IPS-NIHi11 (cell line): ENCODE measurements at regions not wholly inside any gene's neighbourhood (a gene's known extent, or its start where the extent isn't known, plus 50 kb on each side); places are given as distances from the start of the nearest gene placed in this dataset.
"Not testable (repeated sequence)": the region's sequence is repeated elsewhere in the genome, so short reads cannot be mapped to it uniquely, and the experiment has no call there.

Experiments used
- DNase-seq: peaks from one replicate; pipeline ENCODE4 v3.0.0; 2012; ENCODE audit warnings: mixed read lengths, low spot score

DNA sequence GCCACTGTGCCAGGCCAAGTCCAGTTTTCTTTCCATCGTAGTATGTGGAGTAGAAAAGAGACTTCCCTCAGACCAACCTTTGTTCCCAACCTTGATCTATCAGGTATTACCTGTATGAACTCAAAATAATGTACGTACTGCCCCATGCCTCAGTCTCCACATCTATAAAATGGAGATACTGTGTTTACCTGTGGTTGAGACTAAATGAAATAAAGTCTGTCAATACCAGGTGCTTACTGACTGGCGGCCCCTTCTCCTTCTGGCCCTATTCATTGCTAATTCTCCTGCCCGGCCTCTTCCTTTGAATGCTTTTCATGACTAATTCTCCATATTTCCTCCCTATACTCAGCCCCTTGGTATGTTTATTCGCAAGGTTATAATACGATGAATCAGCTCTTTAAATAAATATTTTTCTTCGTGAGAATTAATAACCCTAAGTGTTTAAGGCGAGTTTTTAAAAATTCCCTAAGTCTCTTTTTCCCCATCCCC is 89.6 kb upstream of the BASP1 start:
- DNase-seq: no peak

DNA sequence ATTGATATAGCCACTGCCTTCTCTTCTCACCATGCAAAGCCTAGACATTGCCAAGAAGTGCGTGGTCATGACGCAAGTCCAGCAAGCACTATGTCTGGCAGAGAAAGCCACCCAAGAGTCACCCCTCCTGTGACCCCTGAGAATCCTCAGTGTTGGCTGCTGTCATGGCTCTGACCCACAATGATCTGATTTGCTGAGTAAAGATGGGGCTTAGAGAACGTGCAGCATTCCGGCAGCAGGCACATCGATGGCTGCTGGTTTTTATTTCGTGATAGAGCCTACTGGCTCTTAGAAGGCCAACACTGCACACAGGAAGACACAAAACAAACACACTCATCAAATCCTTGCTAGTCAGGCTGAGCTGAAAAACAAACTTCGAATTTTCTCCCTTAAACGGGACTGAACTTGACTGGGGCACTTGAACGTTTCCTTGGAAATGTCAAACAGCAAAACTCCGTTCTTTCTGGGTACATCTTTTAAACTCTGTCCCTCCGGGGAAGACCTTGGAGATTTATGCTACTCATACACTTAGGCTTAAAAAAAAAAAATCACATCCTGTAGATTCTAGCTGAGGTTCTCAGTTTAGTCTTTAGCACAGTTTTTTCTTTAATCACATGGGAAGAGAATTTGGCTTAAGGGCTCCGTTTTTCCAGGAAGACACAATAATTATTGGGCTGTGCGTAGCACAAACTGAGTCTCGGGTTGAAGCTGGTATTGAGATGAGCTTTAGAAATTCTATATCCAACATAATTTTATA is 88.2 kb upstream of the BASP1 start:
- no peak for DNase-seq

DNA sequence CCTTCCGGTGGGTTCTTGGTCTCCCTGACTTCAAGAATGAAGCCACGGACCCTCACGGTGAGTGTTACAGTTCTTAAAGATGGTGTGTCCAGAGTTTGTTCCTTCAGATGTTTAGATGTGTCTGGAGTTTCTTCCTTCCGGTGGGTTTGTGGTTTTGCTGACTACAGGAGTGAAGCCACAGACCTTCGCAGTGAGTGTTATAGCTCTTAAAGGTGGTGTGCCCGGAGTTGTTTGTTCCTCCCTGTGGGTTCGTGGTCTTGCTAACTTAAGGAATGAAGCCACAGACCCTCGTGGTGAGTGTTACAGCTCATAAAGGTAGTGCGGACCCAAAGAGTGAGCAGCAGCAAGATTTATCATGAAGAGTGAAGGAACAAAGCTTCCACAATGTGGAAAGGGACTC is 87.1 kb upstream of the BASP1 start:
- DNase-seq: not testable (repeated sequence)

DNA sequence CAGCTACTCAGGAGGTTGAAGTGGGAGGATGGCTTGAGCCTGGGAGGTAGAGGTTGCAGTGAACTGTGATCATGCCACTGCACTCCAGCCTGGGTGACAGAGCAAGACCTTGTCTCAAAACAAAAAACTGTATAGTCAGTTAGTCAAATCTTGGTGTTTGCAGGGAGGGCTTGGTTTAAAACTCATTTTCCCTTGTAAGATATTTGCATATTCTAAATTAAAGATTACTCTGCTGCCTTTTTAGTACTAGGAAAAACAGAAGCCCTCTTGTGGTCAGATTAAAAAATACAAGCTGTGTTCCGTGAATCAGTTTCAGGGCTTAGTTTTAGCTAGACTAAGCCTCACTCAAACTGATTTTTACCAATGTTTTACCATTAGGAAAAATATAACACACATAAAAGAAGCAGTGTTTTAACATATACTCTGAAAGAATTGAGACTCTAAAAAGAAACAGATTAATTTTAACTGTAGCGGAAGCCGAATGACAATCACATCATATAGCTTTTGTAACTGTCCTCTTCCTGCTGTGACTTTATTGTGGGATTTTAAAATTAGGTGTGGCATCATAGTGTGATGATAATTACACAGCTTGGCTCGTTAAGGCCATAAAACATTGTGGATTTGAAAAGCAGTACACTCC is 84.9 kb upstream of the BASP1 start:
- peak; percentile 54 for DNase-seq

DNA sequence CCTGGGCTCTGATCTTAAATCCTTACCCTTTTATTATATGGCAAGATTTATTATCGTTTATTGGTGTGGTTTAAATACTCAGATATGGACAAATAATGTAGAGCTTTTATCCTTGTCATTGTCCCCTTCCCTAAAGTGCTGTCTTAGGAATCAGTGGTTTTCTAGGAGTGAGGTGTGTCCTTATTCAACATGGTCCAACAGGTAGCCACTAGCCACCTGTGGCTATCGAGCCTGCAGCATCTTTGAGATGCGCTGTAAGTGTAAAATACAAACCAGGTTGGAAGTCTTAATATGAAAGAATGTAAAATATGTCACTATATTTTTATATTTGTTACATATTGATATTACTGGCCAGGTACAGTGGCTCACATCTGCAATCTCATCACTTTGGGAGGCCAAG is 82.4 kb upstream of the BASP1 start:
- no peak for DNase-seq

DNA sequence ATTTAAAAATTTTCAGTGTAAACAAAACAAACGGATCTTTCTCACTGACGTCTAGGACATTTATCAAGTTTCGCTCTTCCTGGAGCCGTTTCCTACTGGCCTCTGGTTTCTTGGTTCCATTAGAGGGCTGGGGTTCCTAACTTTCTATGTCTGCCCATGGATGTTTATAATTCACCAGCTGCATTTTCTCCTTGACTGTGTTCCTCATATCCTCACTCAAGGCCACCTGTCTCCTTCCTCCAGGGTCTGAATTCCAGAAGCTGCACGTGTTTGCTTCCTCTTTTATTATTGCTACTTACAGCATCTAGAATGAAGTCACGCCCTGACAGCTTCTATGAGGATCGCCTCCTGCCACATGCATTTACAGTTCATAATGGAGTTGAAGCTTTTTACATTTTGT is 74.1 kb upstream of the BASP1 start:
- no peak for DNase-seq

DNA sequence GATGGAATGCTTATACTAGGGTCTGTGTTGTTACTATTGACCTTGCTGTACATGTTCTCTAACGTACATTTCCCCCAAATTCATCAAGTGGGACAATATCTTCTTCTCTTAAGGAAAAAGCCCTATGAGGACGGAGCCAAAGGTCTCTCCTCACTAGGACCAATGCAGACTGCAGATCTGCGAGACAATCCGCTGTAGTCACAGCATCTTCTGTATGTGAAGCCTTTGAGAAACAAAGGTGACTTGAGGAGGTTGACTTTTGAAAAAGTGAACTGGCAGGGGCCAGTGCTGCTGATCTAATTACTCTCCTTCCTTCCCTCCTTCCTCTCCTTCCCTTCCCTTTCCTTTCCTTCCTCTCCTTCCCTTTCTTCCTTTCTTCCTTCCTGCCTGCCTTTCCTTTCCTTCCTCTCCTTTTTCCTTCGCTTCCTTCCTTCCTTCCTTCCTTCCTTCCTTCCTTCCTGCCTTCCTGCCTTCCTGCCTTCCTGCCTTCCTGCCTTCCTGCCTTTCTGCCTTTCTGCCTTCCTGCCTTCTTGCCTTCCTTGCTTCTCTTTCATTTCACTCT is 71.1 kb upstream of the BASP1 start:
- no peak for DNase-seq

DNA sequence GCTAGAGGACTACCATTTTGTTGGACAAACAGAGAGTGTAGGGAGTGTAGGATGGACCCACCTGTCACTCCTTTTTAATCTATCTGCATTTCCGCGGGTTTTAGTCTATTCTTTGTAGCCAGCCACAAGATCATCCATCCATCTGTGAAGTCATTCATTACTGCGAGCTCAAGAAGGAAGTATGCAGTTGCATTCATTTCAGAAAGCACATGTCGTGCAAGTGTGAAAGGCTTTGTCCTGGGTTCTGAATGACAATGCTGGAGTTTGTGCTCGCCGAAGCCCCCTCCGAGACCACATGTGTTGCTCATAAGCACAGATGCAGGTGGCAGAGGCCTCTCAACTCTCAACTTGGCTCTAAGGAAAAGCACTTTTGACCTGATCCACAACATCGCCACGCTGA is 70.3 kb upstream of the BASP1 start:
- no peak for DNase-seq

DNA sequence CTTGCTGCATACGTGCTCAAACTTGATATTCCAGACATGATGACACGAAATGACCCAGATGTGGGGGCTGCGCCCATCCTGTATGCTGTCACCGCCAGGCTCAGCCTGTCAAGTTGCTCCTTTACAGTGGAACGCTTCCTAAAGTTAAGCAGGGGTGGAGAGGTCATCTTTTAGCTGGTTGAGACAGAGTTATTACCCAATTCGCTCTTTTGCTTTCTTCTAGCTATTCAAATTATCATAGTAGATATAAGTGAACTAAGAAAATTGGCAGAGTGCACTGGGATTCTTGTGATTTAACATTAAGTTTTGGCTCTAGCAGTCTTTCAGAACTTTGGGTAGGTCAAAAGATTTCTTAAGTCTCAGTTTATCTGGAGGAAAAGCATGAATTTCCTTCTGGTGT is 69.8 kb upstream of the BASP1 start:
- DNase-seq: no peak

DNA sequence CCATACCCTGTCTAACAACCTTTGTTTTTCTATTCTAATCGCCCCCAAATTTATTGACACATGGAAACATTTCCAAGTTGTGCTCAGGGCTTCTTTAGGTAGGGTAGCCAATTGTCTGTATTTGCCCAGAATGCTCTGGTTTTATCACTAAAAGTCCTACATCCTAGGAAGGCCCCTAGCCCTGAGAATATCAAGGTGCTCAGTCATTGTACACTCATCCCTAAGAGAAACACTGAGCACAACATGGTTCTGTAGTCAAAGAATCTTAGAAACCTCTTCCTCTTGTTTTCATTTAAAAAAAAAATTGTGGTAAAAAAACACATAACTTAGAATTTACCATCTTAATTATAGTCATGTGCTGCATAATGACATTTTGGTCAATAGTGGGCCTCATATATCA is 69.0 kb upstream of the BASP1 start:
- no peak for DNase-seq

DNA sequence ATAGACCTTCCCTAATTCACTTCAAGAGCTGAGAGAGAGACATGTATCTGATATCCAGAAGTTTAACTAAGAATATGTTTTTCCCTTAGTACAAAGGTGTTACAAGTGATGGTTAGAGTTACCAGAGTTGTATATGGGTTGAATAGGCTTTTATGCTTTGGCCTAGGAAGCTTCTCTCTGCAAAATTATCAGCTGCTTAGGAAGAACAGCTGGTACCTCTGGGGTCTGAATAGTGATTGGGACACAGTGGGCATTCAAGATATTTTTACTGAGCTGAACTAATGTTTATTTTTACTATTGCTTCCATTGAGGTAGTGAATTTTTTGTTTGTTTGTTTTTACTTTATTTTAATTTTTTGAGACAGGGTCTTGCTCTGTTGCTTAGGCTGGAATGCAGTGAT is 67.6 kb upstream of the BASP1 start:
- DNase-seq: no peak

DNA sequence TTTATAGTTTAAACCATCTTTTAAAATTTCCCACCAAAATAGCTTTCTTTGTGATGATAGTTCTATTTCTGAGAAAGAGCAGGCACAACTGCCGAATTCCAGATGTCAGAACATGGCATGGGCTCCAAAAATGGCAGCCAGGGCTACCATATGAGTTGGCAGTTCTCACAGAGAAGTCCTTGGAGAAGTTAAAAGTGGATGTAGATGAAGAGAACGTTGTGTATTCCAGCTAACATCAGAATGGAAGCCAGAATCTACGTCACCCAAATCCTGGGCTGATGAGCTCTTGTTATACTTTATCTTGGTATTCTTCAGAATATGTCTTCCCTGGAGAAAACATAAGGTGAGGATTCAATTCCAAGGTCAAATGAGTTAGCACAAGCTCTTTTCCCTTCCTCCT is 66.9 kb upstream of the BASP1 start:
- DNase-seq: no peak

DNA sequence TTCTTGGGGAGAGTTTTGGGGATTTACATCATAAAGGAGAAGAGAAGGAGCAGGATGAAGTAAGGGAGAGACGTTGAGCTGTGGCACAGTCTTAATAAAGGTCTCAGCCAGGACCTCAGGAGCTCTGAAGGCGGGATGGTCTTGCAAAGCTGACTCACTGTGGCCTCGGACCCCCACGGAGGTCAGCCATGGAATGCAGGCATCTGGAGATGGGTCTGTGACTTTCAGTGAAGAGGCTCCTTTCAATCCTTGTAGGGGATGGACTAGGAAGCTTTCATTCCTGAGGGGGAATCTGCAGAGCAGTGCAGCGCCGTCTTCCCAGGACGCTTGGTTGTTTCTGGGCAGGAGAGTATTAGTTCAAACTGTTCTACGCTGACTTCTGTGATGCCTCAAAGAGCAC is 65.7 kb upstream of the BASP1 start:
- DNase-seq: peak; percentile 50

DNA sequence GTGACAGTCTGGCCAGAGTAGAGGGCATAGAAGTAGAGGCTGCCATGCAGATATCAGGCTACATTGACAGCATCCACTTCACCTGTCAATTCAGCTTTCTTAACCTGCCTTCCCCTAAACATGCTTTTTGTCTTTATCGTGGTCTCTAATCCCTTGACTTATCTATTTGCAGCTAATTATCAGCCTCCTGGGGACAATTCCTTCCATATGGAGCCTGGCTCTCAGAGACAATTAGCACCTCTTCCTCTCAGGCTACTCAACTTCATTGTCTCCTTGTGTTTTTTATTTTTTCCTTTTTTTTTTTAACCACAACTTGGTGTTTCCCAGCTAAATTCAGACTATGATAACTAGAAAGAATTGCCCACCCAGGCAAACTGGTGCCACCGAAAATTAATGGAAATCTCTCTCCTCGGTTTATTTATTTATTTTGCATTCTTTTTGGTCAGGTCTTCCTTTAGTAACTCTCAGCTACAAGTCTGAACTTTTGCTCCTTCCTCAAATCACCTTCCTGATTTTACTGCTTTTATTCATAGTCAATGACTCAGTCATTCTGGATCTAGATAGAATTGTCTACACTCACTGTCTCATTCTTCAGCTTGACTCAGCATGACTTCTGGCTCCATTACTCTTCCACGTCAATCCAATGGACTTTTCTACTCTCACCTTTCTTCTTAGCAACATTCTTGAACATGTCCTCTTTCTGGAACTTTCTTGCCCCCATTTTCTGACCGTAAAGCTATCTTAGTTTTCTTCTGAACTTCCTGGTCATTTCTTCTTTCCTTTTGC is 63.0 kb upstream of the BASP1 start:
- no peak for DNase-seq

DNA sequence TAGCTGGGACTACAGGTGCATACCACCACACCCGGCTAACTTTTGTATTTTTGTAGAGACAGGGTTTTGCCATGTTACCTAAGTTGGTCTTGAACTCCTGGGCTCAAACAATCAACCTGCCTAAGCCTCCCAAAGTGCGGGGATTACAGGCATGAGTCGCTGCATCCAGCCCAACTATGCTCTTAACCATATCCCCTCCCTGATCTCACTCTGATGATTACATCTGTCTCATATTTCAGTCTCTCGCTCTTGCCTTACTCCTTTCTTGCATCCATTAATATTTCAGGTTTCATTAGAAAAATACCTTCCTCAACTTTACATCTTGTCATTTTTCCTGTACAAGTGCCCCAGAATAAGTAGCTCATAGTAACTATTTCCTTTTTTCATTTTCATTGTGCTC is 61.0 kb upstream of the BASP1 start:
- no peak for DNase-seq

DNA sequence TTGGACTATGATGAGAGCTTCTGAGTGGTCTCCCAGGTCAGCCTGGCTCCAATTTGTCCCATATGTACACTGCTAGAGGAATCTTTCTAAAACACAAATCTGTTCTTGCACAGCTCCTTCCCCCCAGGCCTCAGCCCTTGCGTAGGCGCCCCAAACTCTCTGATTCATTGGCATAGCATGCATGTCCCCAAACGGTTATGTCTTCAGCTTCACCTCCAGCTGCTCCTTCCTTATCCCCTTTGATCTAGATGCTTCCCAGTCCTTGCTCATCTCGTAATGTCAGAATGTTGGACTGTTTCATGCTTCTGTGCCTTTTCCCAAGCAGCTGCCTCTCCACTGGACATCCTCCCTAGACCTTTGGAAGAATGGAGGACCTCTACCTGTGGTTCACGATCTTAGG is 60.1 kb upstream of the BASP1 start:
- no peak for DNase-seq

DNA sequence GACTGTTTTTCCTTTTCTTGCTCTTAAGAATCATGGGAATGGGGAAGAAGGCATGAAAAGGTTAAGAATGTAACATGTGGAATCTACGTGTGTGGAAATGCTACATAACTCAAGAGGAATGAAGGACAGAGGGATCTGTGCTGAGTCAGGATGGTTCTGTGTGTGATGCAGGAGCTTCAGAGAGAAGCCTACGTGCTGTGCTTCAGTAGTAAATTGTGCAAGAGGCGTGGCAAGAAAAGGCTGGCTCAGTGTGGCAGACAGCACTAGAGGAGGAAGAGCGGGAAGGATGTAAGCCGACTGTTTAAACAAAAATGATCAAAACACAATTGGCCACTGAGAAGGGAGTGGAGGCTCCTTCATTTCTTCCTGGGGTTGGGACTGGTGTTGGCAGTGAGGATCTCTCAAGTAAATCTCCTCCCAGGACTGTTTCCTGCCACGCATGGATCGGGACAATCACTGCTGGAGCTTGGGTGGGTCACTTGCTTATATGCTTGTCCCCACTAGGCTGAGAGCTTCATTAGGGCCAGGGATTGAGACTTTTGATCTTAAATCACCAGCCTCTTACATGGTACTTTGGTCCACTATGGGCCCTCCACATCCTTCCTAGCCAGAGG is 59.4 kb upstream of the BASP1 start:
- DNase-seq: no peak

DNA sequence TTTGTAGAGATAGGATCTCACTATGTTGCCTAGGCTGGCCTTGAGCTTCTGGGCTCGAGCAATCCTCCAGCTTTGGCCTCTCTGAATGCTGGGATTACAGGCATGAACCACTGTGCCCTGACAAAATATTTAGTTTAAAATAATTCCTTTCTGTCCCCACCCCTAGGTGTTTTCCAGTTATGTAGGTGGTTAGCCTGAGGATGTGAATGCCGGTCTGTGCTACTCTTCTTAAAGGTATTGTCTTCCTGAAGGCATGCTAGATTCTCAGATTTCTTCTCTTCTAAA is 56.7 kb upstream of the BASP1 start:
- DNase-seq: no peak

DNA sequence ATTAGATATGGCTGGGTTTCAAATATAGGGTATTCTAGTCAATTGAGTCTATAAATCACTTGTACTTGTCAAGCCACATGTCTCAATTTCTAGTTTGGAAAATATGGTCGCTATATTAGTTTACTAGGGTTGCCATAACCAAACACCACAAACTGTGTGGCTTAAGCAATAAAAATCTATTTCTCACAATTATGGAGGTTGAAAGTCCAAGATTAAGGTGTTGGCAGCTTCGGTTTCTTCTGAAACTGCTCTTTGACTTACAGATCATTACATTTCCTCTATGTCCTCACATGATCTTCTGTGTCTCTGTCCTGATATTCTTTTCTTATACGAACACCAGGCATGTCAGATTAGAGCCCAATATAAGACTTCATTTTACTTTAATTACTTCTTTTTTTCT is 55.8 kb upstream of the BASP1 start:
- no peak for DNase-seq

DNA sequence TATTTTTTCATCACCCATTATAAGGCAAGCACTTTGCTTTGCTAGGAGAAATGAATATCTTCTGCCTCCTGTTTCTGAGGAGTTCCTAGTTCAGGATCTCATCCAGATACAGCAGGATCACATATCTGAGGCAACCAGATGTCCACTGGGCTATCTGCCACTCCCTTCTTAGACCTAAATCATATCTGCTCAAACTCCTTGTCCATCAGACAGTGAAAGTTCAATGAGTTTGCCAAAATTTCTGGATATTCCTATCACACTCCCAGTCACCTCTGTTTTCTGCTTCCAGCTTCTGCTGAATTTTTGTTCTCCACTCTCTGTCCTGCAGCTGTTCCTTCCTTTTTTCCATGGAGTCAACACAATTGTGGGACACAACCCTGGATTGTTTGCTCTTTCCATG is 54.2 kb upstream of the BASP1 start:
- no peak for DNase-seq

DNA sequence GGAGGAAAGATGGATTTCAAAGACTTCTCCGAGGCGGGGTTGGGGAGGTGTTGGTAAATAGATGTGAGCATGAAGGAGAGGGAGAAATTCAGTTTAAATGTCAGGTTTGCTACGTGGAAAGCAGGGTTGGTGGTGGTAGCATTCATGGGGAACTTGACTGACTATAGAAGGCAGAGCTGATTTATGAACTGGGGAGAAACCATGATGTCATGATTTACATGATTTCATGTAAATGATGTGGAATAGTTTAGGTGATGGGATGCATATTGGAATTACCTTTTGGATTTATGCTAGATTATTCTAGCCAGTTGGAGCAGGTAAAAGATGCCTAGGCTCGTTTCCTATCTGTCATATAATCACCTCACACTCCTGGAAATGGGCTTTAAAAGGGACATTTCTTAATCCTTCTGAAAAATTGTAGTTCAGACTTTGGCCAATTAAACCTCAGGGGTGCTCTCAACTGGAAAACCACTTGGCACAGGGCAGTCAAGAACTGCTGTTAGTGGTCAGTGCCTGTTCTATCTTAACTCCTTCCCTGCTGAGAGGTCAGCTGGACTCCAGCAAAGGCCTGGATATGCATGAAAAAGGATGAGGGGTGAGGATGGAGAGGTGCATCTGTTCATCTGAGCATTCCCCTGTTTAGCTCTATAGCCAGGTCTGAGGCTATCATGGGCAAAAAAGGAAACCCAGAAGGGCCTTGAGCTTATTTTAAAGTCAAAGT is 50.1 kb upstream of the BASP1 start:
- peak; percentile 26 for DNase-seq
